ENCODE measurements at regions not wholly inside any gene's neighbourhood (a gene's known extent, or its start where the extent isn't known, plus 50 kb on each side); places are given as distances from the start of the nearest gene placed in this dataset.

DNA sequence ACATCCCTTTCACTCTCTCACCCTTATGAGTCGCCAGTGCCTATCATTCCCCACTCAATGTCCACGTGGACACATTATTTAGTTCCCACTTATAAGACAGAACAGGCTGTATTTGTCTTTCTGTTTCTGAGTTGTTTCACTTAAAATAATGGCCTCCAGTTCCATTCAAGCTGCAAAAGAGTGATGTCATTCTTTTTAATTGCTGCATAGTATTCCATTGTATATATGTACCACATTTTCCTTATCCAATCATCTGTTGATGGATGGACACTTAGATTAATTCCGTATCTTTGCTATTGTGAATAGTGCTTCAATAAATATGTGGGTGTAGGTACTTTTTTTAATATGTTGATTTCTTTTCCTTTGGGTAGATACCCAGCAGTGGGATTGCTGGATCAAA lies 79.1 kb downstream of the ZNF365 start:
- DNase-seq (ENCODE audit: low read depth) = no peak

DNA sequence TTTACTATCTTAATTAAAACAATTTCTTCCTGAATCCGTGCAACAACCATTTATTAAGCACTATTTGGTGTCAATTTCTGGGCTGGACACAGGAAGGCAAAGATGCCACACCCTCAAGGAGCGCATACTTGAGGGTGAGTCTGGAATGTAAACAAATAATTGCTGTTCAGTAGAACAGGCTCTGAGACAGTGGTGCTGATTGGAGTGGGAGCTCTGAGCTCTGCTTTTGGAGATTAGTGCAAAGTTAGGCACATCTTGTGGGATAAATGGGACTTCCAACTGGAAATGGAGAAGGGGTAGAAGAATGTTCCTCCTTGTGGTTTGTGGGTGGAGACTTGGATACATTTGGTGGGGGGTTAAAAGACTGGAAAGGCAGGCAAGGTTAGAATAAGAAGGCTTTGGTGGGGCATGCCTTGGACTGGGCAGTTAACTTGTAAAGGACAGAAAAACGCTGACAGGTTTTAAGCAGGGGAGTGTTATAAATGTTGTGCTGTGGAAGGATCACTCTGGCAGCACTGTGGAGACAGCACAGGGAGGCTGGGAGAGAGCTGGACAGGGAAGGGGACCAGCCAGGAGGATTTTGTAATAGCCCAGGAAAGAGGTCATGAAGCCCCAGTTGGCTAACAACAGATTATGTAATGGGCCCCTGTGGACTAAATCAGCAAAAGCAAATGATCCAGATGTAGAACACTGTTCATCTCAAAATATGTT lies 80.7 kb downstream of the ZNF365 start:
- DNase-seq (ENCODE audit: low read depth) = no peak

DNA sequence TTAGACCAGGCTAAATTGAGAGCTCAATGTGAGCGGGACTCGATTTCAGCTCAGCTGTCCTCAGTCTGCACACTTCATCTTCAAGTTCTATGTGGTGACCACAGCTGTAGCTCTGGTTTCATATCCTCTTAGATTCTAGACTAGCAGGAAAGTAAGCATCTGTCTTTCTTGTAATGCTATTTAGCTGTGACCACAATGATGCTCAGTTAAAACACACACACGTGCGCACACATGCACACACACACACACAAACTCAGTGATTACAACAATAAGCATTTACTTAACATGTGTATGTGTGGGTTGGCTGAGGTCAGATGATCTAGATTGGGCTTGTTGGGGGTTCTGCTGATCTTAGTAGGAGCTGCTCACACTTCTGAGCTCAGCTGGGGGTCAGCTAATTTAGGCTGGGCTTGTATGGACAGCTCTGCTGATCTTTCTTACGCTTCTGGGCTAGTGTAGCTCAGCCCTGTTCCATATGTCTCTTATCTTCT lies 82.5 kb downstream of the ZNF365 start:
- DNase-seq (ENCODE audit: low read depth) = no peak

DNA sequence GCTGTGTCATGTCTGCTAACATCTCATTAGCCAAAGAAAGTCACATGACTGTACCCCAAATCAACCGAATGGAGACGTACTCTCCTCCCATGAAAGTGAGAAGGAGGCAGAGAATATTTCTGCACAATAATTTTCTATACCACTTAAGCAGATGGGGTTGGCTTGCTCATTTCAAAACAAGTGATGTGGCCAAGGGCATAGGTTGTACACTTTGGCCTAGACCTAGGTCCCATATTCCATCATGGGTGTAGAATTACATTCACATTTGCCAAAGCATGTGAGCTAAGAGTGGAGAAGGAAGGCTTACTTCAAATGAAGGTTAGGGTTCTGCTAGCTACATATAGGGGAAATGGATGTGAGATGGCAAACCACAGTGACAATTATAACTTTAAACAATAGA lies 83.0 kb downstream of the ZNF365 start:
- DNase-seq (ENCODE audit: low read depth) = no peak

DNA sequence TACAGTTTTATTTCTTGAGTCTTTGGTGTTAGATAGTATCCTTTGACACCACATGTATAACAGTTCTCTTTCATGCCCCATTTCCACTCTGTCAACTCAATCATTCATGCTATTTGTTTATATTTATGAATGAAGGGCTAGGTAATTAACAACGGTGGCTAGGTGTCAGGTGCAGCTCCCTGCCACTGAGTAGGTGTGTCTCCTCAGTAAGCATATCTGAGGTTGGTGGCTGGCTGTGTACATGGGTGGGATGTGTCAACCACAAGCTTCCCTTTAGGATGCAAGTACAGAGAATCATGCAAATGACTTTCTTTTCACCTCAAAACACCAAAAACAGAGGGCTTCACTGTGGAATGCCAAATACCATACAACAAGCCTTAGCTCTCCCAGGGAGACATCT lies 83.4 kb downstream of the ZNF365 start:
- no peak for DNase-seq (ENCODE audit: low read depth)

DNA sequence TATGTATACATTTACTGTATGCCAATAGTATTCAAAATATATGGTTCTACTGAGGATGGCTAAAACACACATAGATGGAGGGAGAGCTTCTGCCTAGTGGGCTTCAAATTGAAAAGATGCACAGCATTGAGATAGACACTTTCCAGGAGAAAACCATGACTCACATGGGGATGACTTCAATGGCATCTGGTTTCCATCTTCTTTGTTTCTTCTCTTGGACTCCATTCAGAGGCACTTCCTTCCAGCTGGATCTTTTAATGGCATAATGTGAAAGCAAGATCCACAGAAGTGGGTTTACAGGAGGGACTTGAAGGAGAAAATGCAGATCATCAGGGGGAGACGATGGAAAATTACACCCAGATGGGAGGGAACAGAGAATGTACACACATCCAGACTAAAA lies 84.9 kb downstream of the ZNF365 start:
- no peak for DNase-seq (ENCODE audit: low read depth)

DNA sequence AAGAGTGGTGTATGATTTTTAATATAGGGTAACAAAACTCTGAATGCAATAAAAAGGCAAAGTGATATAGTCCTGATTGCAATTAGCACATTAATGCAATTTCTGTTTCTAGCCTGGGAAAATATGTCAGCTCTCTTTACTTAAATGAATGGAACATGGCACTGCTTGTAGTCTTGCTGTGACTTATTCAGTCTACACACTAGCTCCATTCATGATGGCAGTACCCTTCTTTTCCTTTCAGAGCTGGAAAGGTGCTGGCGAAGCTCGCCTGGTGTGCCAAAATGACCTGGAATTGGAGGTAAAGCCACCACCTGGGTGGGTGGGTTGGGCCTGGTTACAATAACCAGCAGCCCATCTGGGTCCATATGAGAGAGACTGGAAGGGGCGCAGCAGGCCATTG lies 85.3 kb downstream of the ZNF365 start:
- no peak for DNase-seq (ENCODE audit: low read depth)

DNA sequence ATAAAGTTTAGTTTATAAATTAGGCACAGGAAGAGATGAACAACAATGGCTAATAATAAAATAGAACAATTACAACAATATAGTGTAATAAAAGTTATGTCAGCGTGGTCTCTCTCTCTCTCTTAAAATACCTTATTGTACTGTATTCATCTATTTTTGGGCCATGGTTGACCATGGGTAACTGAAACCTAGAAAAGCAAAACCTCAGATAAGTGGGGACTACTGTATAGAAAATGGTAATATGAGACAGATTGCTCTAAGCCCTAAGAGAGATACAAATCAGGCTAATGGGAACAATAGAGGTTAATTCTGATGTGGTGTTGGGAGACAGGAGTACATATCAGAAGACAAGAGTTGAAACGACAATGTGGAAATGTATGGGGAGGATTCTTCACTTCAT lies 86.2 kb downstream of the ZNF365 start:
- no peak for DNase-seq (ENCODE audit: low read depth)

DNA sequence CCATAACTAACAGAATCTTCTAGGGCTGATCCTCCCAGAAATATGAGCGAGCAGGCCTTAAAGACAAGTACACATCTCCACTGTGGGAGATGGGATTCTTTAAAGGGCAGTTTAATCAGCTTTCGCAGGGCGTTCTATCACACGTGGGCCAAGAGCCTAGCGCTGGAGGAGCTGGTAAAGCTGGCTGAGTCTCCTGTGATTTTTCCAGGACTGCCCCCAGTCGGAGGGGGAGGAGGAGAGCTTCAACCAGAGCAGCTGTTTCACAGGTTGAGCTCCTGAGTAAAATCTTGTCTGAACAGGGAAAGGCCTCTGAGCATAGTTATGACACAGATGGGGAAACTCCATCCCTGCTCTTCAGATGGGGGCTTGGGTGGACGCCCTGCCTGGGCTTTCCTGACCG lies 87.0 kb downstream of the ZNF365 start:
- no peak for DNase-seq (ENCODE audit: low read depth)

DNA sequence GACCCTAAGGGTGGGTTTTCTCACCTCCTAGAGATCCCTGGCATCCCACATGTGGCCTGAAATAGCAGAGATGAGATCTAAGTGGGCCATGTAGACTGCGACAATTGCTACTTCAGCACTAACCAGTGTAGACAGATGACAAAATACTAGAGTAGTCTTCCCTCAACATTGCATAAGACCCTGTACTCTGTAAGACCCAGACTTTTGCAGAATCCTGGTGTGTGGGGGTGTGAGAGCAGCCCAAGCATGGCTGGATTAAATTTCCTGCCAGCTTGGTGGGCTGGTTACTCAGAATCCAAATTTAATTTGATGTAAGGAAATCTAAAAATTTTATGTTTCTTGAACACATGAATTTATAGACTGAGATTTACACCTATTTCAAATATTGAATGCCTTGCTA lies 88.3 kb downstream of the ZNF365 start:
- DNase-seq (ENCODE audit: low read depth) = no peak

DNA sequence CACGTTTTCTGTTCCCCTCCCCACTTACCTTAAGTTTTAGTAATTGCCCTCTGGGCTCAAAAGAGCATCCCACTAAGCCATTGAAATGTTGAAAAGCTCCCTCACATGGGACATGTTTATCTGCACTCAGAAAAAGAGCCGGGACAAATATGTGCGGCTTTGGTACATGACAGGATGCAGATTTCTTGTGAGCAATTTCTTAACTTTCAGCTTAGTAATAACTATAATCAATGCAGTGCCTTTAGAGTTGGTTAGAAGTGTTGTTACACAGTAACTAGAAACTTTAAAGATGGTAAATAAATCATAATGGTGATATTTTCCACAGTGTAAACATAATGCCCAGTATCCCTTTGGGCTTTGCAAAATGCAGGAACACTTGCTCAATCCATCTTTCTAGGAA lies 89.2 kb downstream of the ZNF365 start:
- no peak for DNase-seq (ENCODE audit: low read depth)

DNA sequence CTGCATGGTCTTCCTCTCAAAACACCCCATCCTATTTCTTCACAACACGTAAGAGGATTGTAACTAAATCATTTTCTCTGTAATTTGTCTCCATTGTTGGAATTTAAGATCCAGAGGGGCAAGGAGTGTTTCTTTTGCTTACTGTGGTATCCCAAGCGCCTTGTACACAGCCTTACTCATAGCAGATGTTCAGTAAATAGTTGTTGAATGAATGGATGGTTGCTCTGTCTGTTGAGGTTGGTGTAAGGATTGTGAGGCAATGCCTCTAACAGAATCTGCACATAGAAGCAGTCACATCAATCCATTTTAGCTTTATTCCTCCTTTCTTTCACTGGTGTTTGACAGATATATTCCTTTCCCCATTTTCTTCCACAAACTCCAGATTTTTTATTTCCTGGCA lies 90.1 kb downstream of the ZNF365 start:
- no peak for DNase-seq (ENCODE audit: low read depth)

DNA sequence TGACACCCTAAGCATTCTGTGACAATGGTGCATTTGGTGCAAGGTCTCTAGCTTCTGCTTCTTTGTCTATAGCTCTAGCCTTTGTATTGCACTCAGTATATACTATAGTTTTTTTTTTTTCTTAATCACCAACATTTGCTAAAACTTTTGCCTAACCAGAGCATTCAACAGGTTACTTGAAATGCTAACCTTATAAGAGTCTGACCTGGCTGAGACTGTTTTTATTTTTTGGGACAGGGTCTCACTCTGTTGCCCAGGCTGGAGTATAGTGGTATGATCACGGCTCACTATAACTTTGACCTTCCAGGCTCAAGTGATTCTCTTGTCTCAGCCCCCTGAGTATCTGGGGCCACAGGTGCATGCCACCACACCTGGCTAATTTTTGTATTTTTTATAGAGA lies 92.4 kb downstream of the ZNF365 start:
- DNase-seq (ENCODE audit: low read depth) = no peak

DNA sequence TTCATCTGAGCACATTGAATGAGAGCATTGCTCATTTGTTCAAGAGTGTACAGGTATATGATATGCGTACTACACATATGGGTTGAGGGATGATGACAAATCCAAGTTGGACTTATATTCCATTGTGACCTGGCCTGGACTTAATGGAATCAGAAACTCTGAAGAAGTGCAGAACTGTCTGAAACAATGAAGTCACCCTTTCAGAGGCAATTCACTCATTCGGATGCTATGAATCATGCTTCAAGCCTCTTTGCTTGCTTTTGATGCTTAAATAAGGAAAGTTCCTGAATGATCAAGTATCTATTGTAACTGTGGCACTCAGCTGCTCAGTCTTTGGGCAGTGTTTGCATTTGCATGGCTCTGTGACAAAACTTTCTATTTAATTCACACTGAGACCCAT lies 93.4 kb downstream of the ZNF365 start:
- DNase-seq (ENCODE audit: low read depth) = no peak

DNA sequence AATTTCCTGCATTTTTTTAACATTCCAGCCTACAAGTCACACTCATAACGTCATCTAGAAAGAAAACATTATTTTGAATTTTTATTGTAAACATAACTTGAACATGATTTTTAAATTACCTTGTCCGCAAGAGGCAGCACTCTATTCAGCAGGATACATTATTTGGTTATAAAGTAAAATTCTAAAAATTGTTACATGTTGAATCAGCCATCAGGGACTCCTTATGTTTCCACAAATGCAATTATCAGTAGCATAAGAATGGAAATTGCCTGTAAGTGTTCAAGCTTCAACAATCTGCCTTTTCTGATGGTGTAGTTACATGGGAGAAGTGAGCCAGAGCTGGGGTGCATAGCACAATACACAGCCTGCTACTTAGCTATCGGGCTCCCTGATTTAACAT lies 97.5 kb downstream of the ZNF365 start:
- no peak for DNase-seq (ENCODE audit: low read depth)

DNA sequence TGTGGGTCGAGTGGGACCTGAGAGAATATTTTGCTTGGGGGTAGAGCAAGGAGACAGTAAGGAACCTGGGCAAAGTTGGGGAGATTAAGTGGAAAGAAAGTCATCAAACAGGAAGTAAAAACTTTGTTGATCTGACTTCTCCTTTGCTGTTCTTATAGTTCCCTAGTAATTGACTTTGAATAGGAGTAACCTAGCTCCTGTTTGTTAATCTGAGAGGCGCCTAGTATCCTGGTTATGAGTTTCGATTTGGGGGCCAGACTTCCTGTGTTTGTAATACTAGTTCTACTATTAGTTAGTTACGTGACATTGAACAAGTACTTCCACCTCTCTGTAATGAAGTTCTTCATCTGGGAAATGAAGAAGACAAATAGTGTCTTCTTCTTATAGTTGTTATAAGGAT lies 99.1 kb downstream of the ZNF365 start:
- DNase-seq (ENCODE audit: low read depth) = no peak

DNA sequence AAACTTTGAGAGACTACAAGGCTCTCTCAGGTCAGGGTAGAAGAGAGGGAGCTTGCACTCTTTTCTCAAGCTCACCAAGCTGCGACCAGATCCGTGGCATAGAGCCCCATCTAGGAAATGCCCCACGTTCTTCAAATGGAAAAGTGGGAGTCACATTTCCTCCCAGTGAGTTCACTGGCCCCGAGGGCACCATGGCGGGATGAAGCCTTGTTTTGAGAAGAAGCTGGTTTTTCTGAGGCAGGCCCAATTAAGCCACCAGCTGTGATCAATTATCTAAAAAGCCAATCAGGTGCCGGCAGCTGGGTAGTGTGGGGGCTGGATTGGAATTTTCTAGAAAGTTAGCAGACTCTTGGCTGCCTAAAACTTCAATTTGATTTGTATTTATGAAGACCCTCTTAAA lies 101.4 kb downstream of the ZNF365 start:
- no peak for DNase-seq (ENCODE audit: low read depth)

DNA sequence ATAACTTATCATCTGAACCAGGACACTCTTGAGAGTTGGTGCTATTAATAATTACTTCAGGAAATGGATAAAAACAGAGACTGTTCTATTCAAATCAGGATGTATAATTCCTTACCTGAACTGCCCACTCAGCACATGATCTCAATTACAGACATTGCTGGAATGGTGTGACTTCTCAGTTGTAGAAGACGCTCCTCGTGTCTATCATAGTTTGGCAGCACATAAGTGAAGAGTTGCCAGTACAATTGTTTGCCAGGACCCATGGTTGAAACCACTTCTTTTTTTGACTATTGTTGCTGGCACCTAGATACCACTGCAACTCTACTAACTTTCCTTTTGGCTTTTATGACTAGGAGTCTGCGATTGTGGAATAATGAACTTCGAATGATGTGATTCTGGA lies 105.4 kb downstream of the ZNF365 start:
- no peak for DNase-seq (ENCODE audit: low read depth)

DNA sequence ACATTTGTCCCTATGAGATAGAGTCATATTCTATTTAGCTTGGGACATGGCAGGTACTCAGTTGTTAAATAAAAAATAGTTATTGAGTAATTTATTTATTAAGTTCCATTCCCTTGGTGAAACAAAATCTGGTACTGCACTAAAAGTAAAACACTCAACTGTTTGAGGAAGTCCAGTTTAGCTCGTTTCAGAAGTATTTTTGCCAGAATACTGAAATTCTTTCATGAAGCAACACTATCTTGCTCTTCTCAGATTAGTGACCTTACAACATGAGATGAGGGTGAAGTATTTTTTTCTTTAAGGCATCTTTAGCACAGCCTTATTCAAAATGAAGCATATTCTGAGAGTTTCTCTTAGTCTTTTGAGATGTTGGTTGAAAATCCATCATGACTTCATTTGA lies 106.0 kb downstream of the ZNF365 start:
- DNase-seq (ENCODE audit: low read depth) = no peak

DNA sequence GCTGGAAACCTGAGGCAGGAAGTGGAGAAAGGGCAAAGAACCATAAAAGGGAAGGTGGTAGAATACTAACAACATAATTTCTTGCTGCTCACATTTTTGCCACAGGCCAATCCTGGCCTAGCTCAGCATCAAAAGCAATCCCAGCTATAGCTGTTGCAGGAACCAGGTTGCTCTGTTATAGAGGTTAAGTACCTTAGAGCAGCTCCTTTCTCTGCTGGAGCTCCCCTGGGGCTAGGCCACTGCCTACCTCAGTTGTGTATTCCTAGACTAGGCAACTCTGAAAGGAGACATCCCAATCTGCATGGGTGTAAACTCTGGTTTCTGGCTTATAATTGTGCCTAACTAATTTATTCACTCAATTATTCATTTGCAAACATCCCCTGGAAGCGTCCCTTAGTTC lies 108.4 kb downstream of the ZNF365 start:
- DNase-seq (ENCODE audit: low read depth) = no peak

DNA sequence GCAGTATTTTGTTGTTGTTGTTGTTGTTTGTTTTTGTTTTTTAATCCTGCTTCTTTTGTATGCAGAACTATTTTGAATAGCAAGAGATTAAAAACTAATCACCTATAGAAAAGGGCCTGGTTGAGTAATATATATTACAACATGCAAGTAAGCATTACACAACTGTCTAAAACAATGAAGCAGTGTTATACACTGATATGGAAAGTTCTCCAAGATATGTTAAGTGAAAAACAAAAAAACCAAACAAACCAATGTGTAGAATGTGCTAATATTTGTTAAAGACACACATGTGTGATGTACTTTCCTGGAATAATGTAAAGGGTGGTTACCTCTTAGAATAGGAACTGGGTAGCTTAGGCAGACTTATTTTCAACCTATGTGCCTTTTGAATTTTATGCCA lies 117.4 kb downstream of the ZNF365 start:
- DNase-seq (ENCODE audit: low read depth) = no peak

DNA sequence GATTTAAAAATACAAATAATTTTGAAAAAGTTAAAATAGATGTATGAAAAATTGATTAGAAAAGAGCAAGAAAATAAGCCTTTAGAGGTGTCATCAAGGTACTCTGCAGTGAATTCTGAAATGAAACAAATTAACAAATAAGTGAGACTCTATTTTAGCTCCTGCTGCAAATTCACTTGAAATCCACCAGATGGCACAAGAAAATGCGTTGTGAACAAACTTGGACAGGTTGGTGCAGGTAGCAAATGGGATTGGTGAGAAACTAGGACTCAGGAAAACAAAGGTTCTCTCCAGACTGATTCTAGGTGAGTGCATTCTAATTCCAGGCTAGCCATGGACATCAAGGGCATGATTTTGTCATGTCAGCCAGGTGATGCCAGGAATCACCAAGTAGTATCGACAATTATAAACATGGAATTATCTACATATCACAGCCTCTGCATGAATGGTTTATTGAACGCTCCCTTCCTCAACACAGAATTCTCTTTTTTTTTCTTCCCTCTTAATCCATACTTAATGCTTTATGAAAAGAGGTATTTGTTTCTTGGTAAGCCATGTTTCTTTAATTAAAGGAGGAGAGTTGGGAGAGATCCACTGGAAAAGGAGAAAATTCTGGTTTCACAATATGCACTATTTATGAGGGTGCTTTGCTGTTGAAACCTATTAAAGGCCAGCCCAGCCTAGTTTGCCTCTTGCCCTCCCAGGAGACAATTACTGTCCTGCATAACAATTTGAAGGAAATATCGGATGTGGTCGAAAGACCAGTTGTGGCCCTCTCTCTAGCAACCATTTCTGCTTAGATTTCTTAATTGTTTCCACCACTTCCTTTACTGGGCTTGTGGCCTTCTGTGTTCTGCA lies 118.1 kb downstream of the ZNF365 start:
- DNase-seq (ENCODE audit: low read depth) = no peak

DNA sequence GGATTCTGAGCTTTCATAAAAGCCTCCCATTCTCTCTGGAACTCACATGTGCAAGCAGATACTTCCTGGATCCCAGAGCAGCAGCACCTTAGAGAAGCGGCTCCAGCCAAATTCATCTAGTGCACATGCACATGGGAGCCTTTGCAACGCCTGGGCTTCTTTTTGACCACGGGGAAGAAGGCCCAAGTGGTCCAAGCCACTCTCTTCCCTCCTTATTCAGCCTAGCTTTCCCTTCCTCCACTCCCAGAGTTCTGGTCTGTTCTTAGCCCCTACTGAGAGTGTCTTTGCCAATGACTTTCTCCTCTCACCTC lies 118.7 kb downstream of the ZNF365 start:
- DNase-seq (ENCODE audit: low read depth) = no peak

DNA sequence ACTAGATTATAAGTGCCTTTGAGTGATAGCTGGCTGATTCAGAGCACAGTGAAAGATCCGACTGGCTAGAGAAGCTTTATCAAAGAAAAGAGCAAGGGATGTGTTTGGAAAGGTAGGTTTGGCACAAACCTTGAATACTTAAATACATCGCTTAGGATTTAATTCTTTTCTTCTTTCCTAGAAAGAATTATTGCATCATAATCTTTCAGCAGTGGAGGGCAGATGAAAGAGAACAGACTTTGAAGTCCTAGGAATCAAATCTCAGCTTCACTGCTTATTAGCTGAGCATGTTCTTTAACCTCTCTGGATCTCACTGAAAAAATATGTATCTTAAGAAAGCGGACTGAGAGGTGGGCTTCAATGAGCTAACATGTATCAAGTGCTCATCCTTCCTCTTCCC lies 122.8 kb downstream of the ZNF365 start:
- DNase-seq (ENCODE audit: low read depth) = no peak
